T47D (cell line): ENCODE measurements at regions not wholly inside any gene's neighbourhood (a gene's known extent, or its start where the extent isn't known, plus 50 kb on each side); places are given as distances from the start of the nearest gene placed in this dataset.

ENCODE experiments used
- DNase-seq, 2 experiments: peaks; one replicate each; pipeline versions ENCODE4 v3.0.0 to v3.0.0-alpha.2; 2011 to 2012; ENCODE audit warnings: low read depth in 1 of 2, low spot score in 1 of 2
- JUND ChIP-seq: IDR thresholded peaks from 2 replicates; pipeline ENCODE4 v1.6.1; 2012; ENCODE audit warnings: low read depth
- in situ Hi-C: cut with HindIII; loops from 2 replicates; pipeline ENCODE4 v1.10.0; 2016; ENCODE audit warnings: low sequenced_read_pairs, low pct_unique_long_range_greater_than_20kb

- no peak for TF ChIP-seq JUND
- in situ Hi-C loops, result no loop called here
- DNase-seq, result no peak
These were observed 223.6 kb upstream of the ADGRL2 start for GRCh38 chr1:81577004-81577697.

- TF ChIP-seq JUND, result no peak
- DNase-seq, result no peak
- in situ Hi-C loops, result no loop called here
These were observed 226.3 kb upstream of the ADGRL2 start for GRCh38 chr1:81574408-81574807.

- TF ChIP-seq JUND, result no peak
- no peak for DNase-seq
- in situ Hi-C loops, result no loop called here
These were observed 227.3 kb upstream of the ADGRL2 start for GRCh38 chr1:81573458-81573857.

GRCh38 chr1:81571946-81572345 is 228.8 kb upstream of the ADGRL2 start:
- no peak for TF ChIP-seq JUND
- in situ Hi-C loops, result no loop called here
- no peak for DNase-seq

- in situ Hi-C loops, result no loop called here
- DNase-seq, result no peak
- TF ChIP-seq JUND, result no peak
These were observed 231.0 kb upstream of the ADGRL2 start for GRCh38 chr1:81569761-81570160.

- no peak for TF ChIP-seq JUND
- in situ Hi-C loops, result no loop called here
- DNase-seq, result no peak
These were observed 237.1 kb upstream of the ADGRL2 start for GRCh38 chr1:81563632-81564031.

GRCh38 chr1:81562934-81563333 is 237.8 kb upstream of the ADGRL2 start:
- in situ Hi-C loops, result no loop called here
- TF ChIP-seq JUND, result no peak
- no peak for DNase-seq

GRCh38 chr1:81560629-81561028 is 240.1 kb upstream of the ADGRL2 start:
- in situ Hi-C loops, result no loop called here
- TF ChIP-seq JUND, result no peak
- no peak for DNase-seq

- in situ Hi-C loops, result no loop called here
- DNase-seq, result no peak
- TF ChIP-seq JUND, result no peak
These were observed 240.9 kb upstream of the ADGRL2 start for GRCh38 chr1:81559662-81560350.

- no peak for TF ChIP-seq JUND
- in situ Hi-C loops, result no loop called here
These were observed 242.2 kb upstream of the ADGRL2 start for GRCh38 chr1:81558291-81559076.

GRCh38 chr1:81556968-81557367 is 243.8 kb upstream of the ADGRL2 start:
- in situ Hi-C loops, result no loop called here
- no peak for TF ChIP-seq JUND
- no peak for DNase-seq

More at GRCh38 chr1:81558291-81559076, 242.2 kb upstream of the ADGRL2 start:
- DNase-seq, result no peak

GRCh38 chr1:81554534-81554933 is 246.2 kb upstream of the ADGRL2 start:
- in situ Hi-C loops, result no loop called here
- no peak for TF ChIP-seq JUND
- no peak for DNase-seq

GRCh38 chr1:81554108-81554507 is 246.6 kb upstream of the ADGRL2 start:
- TF ChIP-seq JUND, result no peak
- in situ Hi-C loops, result no loop called here
- DNase-seq, result no peak
